ENCODE measurements at regions not wholly inside any gene's neighbourhood (a gene's known extent, or its start where the extent isn't known, plus 50 kb on each side); places are given as distances from the start of the nearest gene placed in this dataset.

DNA sequence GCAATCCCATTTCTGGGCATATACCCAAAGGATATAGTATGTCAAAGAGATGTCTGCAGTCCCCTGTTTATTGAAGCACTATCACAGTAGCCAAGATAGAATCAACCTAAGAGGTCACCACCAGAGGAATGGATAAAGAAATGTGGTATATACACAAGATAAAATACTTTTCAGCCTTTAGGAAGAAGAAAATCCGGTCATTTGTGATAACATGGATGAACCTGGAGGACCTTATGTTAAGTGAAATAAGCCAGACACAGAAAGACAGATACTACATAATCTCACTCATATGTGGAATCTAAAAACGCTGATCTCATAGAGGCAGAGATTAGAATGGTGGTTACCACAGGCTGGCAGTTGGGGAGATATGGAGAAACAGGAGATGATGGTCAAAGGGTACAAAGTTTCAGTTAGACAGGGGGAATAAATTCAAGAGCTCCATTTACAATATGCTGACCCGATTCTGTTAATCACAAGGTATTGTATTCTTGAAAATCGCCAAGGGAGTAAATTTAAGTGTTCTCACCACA is 195.8 kb downstream of the MTHFS start:
- Histone ChIP-seq H3K79me2 (ENCODE audit: insufficient read depth, low read depth, low read length) (no peaks in the 10 kb centered on the region), H3K4me1 (ENCODE audit: insufficient read depth, low read length, poor library complexity, severe bottlenecking) (no peaks in the 10 kb centered on the region), H3K27ac (ENCODE audit: low read depth, low read length, poor library complexity, severe bottlenecking) (no peak overlapping the region), H3K9me3 (ENCODE audit: low read length) (no peaks in the 10 kb centered on the region), H4K20me1 (ENCODE audit: insufficient read depth, low read length) (no peaks in the 10 kb centered on the region), H3K9me2 (ENCODE audit: insufficient read depth, low read length) (no peaks in the 10 kb centered on the region), H3K4me3 (ENCODE audit: low read depth, low read length, poor library complexity, severe bottlenecking) (no peak overlapping the region), H2AFZ (ENCODE audit: low read length) (no peak overlapping the region), H3K4me2 (ENCODE audit: low read length) (no peak overlapping the region), H3K36me3 (ENCODE audit: insufficient read depth, low read length) (no peaks in the 10 kb centered on the region)
- POLR2A ChIA-PET, result no interaction called here
- CTCF ChIA-PET (ENCODE audit: unreplicated experiment), result no interaction called here
- BruUV-seq (replicated peaks), result no TSS peak
- TF ChIP-seq, protein P1, sequence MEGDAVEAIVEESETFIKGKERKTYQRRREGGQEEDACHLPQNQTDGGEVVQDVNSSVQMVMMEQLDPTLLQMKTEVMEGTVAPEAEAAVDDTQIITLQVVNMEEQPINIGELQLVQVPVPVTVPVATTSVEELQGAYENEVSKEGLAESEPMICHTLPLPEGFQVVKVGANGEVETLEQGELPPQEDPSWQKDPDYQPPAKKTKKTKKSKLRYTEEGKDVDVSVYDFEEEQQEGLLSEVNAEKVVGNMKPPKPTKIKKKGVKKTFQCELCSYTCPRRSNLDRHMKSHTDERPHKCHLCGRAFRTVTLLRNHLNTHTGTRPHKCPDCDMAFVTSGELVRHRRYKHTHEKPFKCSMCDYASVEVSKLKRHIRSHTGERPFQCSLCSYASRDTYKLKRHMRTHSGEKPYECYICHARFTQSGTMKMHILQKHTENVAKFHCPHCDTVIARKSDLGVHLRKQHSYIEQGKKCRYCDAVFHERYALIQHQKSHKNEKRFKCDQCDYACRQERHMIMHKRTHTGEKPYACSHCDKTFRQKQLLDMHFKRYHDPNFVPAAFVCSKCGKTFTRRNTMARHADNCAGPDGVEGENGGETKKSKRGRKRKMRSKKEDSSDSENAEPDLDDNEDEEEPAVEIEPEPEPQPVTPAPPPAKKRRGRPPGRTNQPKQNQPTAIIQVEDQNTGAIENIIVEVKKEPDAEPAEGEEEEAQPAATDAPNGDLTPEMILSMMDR (conservative IDR thresholded peaks at IDR 0.05; ENCODE audit: low read length), result no peak
- TF ChIP-seq EZH2phosphoT487 (IDR thresholded peaks at IDR 0.05; ENCODE audit: borderline replicate concordance, low read depth, low read length), result no peak
- no peak for DNase-seq (ENCODE audit: low spot score)
- intact Hi-C loops (cut with micrococcal nuclease; ENCODE audit: unreplicated experiment), result no loop called here

DNA sequence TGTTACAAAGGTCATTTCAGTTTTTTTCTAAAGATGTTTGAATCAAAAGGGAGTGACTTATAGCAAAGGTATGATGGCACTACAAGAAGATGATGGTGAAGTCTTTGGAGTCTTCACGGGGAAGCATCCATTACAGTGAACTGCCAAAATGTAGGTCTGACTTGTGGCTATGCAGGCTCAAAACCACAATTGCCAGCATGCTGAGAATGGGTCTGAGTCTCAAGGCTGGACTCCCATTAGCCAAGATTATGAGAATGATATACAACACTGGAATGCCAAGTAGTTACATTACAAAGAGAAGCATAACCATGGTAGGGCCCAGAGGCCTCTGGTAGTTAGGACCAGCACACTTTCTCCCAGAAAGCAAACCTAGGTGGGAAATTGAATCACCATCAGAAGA is 194.2 kb downstream of the MTHFS start:
- no peaks in the 10 kb centered on the region for H3K79me2 ChIP-seq (ENCODE audit: insufficient read depth, low read depth, low read length)
- no peaks in the 10 kb centered on the region for H3K9me2 ChIP-seq (ENCODE audit: insufficient read depth, low read length)
- no peak overlapping the region for H3K27ac ChIP-seq (ENCODE audit: low read depth, low read length, poor library complexity, severe bottlenecking)
- no peaks in the 10 kb centered on the region for H3K36me3 ChIP-seq (ENCODE audit: insufficient read depth, low read length)
- no peaks in the 10 kb centered on the region for H4K20me1 ChIP-seq (ENCODE audit: insufficient read depth, low read length)
- H2AFZ ChIP-seq (ENCODE audit: low read length), result no peak overlapping the region
- CTCF ChIA-PET (ENCODE audit: unreplicated experiment), result no interaction called here
- TF ChIP-seq EZH2phosphoT487 (IDR thresholded peaks at IDR 0.05; ENCODE audit: borderline replicate concordance, low read depth, low read length), result no peak
- TF ChIP-seq, protein P1 (conservative IDR thresholded peaks at IDR 0.05; ENCODE audit: low read length), result no peak
- POLR2A ChIA-PET, result no interaction called here
- no TSS peak for BruUV-seq (replicated peaks)
- no peak overlapping the region for H3K4me2 ChIP-seq (ENCODE audit: low read length)
- no peak for DNase-seq (ENCODE audit: low spot score)
- H3K4me1 ChIP-seq (ENCODE audit: insufficient read depth, low read length, poor library complexity, severe bottlenecking), result no peaks in the 10 kb centered on the region
- intact Hi-C loops (cut with micrococcal nuclease; ENCODE audit: unreplicated experiment), result no loop called here
- H3K9me3 ChIP-seq (ENCODE audit: low read length), result no peaks in the 10 kb centered on the region
- H3K4me3 ChIP-seq (ENCODE audit: low read depth, low read length, poor library complexity, severe bottlenecking), result no peak overlapping the region

DNA sequence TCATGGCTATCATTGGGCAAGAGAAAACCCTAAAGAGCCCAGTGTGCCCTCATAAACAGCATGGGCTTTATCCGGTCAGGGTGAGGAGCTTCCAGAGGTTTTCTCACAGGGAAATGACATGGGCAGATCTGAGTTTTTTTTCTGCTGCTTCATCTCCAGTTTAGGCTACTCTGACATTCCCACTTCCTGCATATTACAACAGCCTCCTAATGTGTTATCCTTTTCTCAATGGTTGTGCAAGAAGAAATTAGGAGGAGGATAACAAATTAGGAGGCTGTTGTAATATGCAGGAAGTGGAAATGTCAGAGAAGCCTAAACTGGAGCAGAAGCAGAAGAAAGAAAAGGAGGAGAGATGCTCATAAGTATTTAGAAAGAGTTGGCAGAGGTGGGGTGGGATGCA is 175.6 kb downstream of the MTHFS start:
- BruUV-seq (replicated peaks), result no TSS peak
- Histone ChIP-seq H3K36me3 (ENCODE audit: insufficient read depth, low read length) (no peaks in the 10 kb centered on the region), H4K20me1 (ENCODE audit: insufficient read depth, low read length) (no peaks in the 10 kb centered on the region), H3K9me2 (ENCODE audit: insufficient read depth, low read length) (no peaks in the 10 kb centered on the region), H3K4me2 (ENCODE audit: low read length) (no peak overlapping the region), H3K4me3 (ENCODE audit: low read depth, low read length, poor library complexity, severe bottlenecking) (no peak overlapping the region), H3K27ac (ENCODE audit: low read depth, low read length, poor library complexity, severe bottlenecking) (no peak overlapping the region), H3K79me2 (ENCODE audit: insufficient read depth, low read depth, low read length) (no peaks in the 10 kb centered on the region), H3K4me1 (ENCODE audit: insufficient read depth, low read length, poor library complexity, severe bottlenecking) (no peaks in the 10 kb centered on the region), H2AFZ (ENCODE audit: low read length) (no peak overlapping the region), H3K9me3 (ENCODE audit: low read length) (no peaks in the 10 kb centered on the region)
- intact Hi-C loops (cut with micrococcal nuclease; ENCODE audit: unreplicated experiment), result no loop called here
- ChIA-PET POLR2A (no interaction called here), CTCF (ENCODE audit: unreplicated experiment) (no interaction called here)
- no peak for TF ChIP-seq EZH2phosphoT487 (IDR thresholded peaks at IDR 0.05; ENCODE audit: borderline replicate concordance, low read depth, low read length)
- TF ChIP-seq, protein P1 (conservative IDR thresholded peaks at IDR 0.05; ENCODE audit: low read length), result no peak
- DNase-seq (ENCODE audit: low spot score), result no peak
